Caco-2 (cell line): ENCODE measurements at regions not wholly inside any gene's neighbourhood (a gene's known extent, or its start where the extent isn't known, plus 50 kb on each side); places are given as distances from the start of the nearest gene placed in this dataset.
A peak's percentile ranks its signal among the peaks of the same experiment; 100 is the strongest.

Experiments used
- BruUV-seq: library from RNA; stranded (reverse); fragments of 400-500 nt; replicated peaks from 2 replicates; lab custom pipeline; 2021; lab: Mats Ljungman, UMichigan
- CTCF ChIA-PET: fragments of 300-600 bp; sonication (Branson Sonifier 250); formaldehyde crosslinking; loops from one replicate; lab custom pipeline; 2022; ENCODE audit warnings: antibody characterized with exemption; lab: Charles Lee
- POLR2A ChIA-PET: fragments of 300-600 bp; sonication (Branson Sonifier 250); formaldehyde crosslinking; loops from one replicate; lab custom pipeline; 2022; ENCODE audit warnings: antibody characterized with exemption; lab: Charles Lee
- DNase-seq, 2 experiments: peaks; one replicate each; pipeline versions ENCODE4 v3.0.0 to v3.0.0-alpha.2; 2020 to 2022
- H3K27me3 ChIP-seq: replicated peaks from 2 replicates; pipeline ENCODE4 v1.6.0; 2011; ENCODE audit warnings: low read length; ENCODE audit not compliant: control insufficient read depth, insufficient read depth
- H3K36me3 ChIP-seq: 2 replicates; pipeline ENCODE4 v1.5.1; 2011; ENCODE audit warnings: low read length; ENCODE audit not compliant: control insufficient read depth, insufficient read depth
- H3K4me1 ChIP-seq: fragments of 250-450 bp; sonication (Bioruptor Pico); 2 replicates; pipeline ENCODE4 v1.5.1; 2020; ENCODE audit warnings: mild to moderate bottlenecking
- H3K4me3 ChIP-seq: 2 replicates; pipeline ENCODE4 v1.5.1; 2011; ENCODE audit warnings: low read depth, mild to moderate bottlenecking, control low read depth, low read length
- H3K9me3 ChIP-seq: fragments of 250-450 bp; sonication (Bioruptor Pico); 2 replicates; pipeline ENCODE4 v1.5.1; 2020; ENCODE audit warnings: mild to moderate bottlenecking, moderate library complexity
- H3K27ac Mint-ChIP-seq: one replicate; pipeline ENCODE4 v1.8.0; 2022; ENCODE audit warnings: mixed read lengths; ENCODE audit not compliant: unreplicated experiment
- H3K27me3 Mint-ChIP-seq: one replicate; pipeline ENCODE4 v1.8.0; 2022; ENCODE audit warnings: mixed read lengths; ENCODE audit not compliant: insufficient read depth, unreplicated experiment
- H3K36me3 Mint-ChIP-seq: one replicate; pipeline ENCODE4 v1.8.0; 2022; ENCODE audit warnings: mild to moderate bottlenecking, mixed read lengths; ENCODE audit not compliant: insufficient read depth, unreplicated experiment
- H3K4me1 Mint-ChIP-seq: one replicate; pipeline ENCODE4 v1.8.0; 2022; ENCODE audit warnings: low read depth, mixed read lengths; ENCODE audit not compliant: unreplicated experiment
- H3K4me3 Mint-ChIP-seq: one replicate; pipeline ENCODE4 v1.8.0; 2022; ENCODE audit warnings: mild to moderate bottlenecking, moderate library complexity, mixed read lengths; ENCODE audit not compliant: unreplicated experiment
- H3K9me3 Mint-ChIP-seq: one replicate; pipeline ENCODE4 v1.8.0; 2022; ENCODE audit warnings: mixed read lengths; ENCODE audit not compliant: unreplicated experiment
- intact Hi-C: fragments of 100-400 bp; cut with micrococcal nuclease; formaldehyde crosslinking; loops from one replicate; pipeline ENCODE4 v1.10.0; 2022; ENCODE audit not compliant: unreplicated experiment
- TF ChIP-seq, protein P1 (sequence below), 2 experiments: fragments of 200-600 bp in 1 of 2; IDR thresholded peaks; 1 replicate in 1 of 2; 2 replicates in 1 of 2; pipeline versions ENCODE4 v1.5.1 to v1.8.0; 2011 to 2022; ENCODE audit warnings: antibody characterized with exemption in 1 of 2, control low read depth in 1 of 2, inconsistent platforms in 1 of 2, low read depth in 1 of 2, low read length in 1 of 2, mild to moderate bottlenecking in 1 of 2, moderate library complexity in 1 of 2; ENCODE audit not compliant: insufficient read depth in 1 of 2, severe bottlenecking in 1 of 2, unreplicated experiment in 1 of 2

DNA sequence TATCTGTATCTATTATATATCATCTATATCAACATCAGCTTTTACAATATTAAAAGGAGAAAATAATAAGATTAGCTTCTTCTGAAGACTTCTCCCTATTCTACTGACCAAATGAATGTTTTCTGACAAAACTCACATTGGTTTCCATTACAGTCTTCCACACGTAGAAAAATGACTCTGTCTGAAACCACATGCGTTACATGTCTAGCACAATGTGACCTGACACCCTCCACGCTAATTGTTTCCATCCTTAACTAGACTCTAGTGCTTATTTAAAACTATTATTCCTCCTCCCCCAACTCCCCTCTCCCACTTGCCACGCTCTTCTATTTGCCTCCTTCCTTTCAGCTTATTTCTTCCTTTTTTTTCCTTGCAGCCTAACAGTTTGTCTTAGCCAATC lies 172.1 kb downstream of the ADAMTS15 start:
- CTCF ChIA-PET = no interaction called here
- Mint-ChIP-seq H3K27me3 (peaks cover 24% of the 10 kb centered on the region), H3K27ac (no peak overlapping the region), H3K4me1 (no peaks in the 10 kb centered on the region), H3K4me3 (no peak overlapping the region), H3K9me3 (no peaks in the 10 kb centered on the region), H3K36me3 (no peaks in the 10 kb centered on the region)
- Histone ChIP-seq H3K27me3 (no peaks in the 10 kb centered on the region), H3K9me3 (no peaks in the 10 kb centered on the region), H3K4me3 (no peak overlapping the region), H3K4me1 (no peaks in the 10 kb centered on the region), H3K36me3 (no peaks in the 10 kb centered on the region)
- DNase-seq = no peak
- TF ChIP-seq, protein P1, sequence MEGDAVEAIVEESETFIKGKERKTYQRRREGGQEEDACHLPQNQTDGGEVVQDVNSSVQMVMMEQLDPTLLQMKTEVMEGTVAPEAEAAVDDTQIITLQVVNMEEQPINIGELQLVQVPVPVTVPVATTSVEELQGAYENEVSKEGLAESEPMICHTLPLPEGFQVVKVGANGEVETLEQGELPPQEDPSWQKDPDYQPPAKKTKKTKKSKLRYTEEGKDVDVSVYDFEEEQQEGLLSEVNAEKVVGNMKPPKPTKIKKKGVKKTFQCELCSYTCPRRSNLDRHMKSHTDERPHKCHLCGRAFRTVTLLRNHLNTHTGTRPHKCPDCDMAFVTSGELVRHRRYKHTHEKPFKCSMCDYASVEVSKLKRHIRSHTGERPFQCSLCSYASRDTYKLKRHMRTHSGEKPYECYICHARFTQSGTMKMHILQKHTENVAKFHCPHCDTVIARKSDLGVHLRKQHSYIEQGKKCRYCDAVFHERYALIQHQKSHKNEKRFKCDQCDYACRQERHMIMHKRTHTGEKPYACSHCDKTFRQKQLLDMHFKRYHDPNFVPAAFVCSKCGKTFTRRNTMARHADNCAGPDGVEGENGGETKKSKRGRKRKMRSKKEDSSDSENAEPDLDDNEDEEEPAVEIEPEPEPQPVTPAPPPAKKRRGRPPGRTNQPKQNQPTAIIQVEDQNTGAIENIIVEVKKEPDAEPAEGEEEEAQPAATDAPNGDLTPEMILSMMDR (IDR thresholded peaks at IDR 0.05; ENCODE audit: insufficient read depth in 1 of 2, low read depth in 1 of 2, low read length in 1 of 2, severe bottlenecking in 1 of 2, unreplicated experiment in 1 of 2) = no peak
- no TSS peak for BruUV-seq
- intact Hi-C loops = no loop called here
- POLR2A ChIA-PET = no interaction called here

DNA sequence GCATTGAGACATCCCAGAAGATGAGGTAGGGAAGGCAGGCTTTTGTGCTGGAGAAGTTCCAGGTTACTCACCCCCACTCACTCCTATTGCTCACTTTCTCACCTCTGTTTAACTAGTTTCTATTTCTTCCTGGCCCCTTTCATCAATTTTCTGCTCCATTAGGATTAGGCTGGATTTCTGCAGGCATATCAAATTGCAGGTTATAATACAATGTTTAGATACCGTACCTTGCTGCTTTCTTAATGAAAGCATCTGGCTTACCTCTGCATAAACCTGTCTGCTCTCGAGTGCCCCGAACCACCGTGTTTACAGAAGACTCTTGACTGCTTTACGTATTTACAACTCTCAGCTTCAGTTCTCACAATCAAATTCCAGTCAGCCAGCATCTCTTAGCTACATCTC lies 173.7 kb downstream of the ADAMTS15 start:
- intact Hi-C loops = no loop called here
- H3K27me3 ChIP-seq = no peaks in the 10 kb centered on the region
- H3K27ac Mint-ChIP-seq = no peak overlapping the region
- peaks cover 24% of the 10 kb centered on the region for H3K27me3 Mint-ChIP-seq
- CTCF ChIA-PET = no interaction called here
- H3K36me3 Mint-ChIP-seq = no peaks in the 10 kb centered on the region
- H3K36me3 ChIP-seq = no peaks in the 10 kb centered on the region
- no peaks in the 10 kb centered on the region for H3K4me1 Mint-ChIP-seq
- no peaks in the 10 kb centered on the region for H3K9me3 ChIP-seq
- H3K4me3 ChIP-seq = no peak overlapping the region
- TF ChIP-seq, protein P1 (IDR thresholded peaks at IDR 0.05; ENCODE audit: insufficient read depth in 1 of 2, low read depth in 1 of 2, low read length in 1 of 2, severe bottlenecking in 1 of 2, unreplicated experiment in 1 of 2) = no peak
- H3K4me3 Mint-ChIP-seq = no peak overlapping the region
- no peak for DNase-seq
- POLR2A ChIA-PET = no interaction called here
- H3K4me1 ChIP-seq = no peaks in the 10 kb centered on the region
- BruUV-seq = no TSS peak
- no peaks in the 10 kb centered on the region for H3K9me3 Mint-ChIP-seq

DNA sequence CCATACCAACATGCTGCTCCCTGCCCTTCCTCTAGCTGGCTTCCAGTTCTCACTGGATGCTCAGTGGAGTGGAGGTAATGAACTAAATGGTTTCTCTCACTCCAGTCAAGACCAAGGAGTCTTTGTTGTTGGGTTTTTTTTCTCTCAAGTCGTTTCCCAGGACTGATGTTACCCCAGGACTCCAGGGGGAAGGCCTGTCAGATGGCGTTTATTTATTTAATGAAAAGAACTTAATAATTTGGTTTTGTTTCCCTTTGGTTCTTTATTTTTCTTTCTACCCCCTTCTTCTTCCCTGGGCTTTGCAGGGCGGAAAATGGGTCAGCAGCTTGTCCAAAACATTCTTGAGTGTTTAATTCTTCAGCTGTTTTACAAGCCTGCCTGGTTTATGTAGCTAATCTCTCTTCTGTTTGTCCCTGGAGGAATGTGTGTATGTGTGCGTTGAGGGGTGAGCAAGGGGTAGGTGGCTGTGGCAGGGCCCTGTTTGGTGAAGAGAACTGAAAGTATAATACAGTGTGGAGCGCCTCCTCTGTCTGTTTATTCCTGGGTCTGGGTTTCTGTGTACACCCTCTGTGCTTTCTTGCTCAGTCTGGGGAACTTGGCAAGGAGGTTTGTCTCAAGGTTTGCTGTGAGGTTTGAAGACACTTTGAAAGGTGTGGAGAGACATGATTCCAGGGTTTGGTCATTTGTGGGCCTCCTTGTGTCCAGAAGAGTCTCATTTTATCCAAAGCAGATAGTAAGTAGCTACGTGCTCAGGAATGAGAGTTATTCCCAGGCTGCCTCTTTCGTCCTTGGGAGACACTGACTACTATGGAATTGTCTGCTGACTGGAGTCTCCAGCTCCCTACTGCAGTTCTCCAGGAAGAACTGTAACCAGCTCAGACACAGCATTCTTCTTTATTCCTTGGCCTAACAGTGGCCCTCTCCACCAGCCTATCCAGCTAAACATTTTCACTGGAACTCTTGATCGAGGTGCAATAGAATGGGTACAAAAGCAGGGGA lies 175.5 kb downstream of the ADAMTS15 start:
- POLR2A ChIA-PET = no interaction called here
- no TSS peak for BruUV-seq
- Histone ChIP-seq H3K4me3 (no peak overlapping the region), H3K9me3 (no peaks in the 10 kb centered on the region), H3K36me3 (no peaks in the 10 kb centered on the region), H3K4me1 (no peaks in the 10 kb centered on the region), H3K27me3 (no peaks in the 10 kb centered on the region)
- Mint-ChIP-seq H3K27me3 (peaks cover 32% of the 10 kb centered on the region), H3K4me3 (no peak overlapping the region), H3K9me3 (no peaks in the 10 kb centered on the region), H3K4me1 (no peaks in the 10 kb centered on the region), H3K36me3 (no peaks in the 10 kb centered on the region), H3K27ac (no peak overlapping the region)
- no peak for DNase-seq
- intact Hi-C loops = loop anchor here (1.0 kb wide), 1 partner anchor 189 kb away; no protein-coding TSS in a partner anchor
- CTCF ChIA-PET = interaction anchor here (0.6 kb wide), 1 partner anchor 191 kb away, joined by 3 read pairs; no protein-coding TSS in a partner anchor
- TF ChIP-seq, protein P1 (IDR thresholded peaks at IDR 0.05; ENCODE audit: insufficient read depth in 1 of 2, low read depth in 1 of 2, low read length in 1 of 2, severe bottlenecking in 1 of 2, unreplicated experiment in 1 of 2) = peak in 1 of 2 experiments; percentile 16
